ENCODE measurements at regions not wholly inside any gene's neighbourhood (a gene's known extent, or its start where the extent isn't known, plus 50 kb on each side); places are given as distances from the start of the nearest gene placed in this dataset.
"Not testable (repeated sequence)": the region's sequence is repeated elsewhere in the genome, so short reads cannot be mapped to it uniquely, and the experiment has no call there.

DNA sequence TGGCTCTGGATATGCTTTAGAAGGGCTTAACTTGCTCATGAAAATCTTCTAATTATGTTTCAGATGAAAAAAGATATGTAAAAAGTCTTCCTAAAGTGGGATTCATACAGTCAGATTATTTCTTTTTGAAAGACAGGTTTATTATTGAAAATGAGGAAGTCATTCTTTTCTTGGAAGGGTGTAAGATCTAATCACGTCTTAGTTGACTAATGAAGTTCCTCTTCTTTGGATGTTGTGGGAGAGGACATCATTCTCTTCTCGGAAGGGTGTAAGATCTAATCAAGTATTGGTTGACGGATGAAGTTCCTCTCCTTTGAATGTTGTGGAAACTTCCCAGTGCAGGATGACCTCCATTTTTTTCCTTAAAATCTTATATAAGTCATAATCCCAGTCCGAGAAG lies 74.9 kb downstream of the ALG10 start:
- no peak for DNase-seq (ENCODE audit: low read depth)

- DNase-seq (ENCODE audit: low read depth): no peak
These were observed 83.2 kb downstream of the ALG10 start for GRCh38 chr12:34105392-34105933.

- no peak for DNase-seq (ENCODE audit: low read depth)
These were observed 83.9 kb downstream of the ALG10 start for GRCh38 chr12:34106172-34106571.

- DNase-seq (ENCODE audit: low read depth): no peak
These were observed 84.7 kb downstream of the ALG10 start for GRCh38 chr12:34107016-34107415.

DNA sequence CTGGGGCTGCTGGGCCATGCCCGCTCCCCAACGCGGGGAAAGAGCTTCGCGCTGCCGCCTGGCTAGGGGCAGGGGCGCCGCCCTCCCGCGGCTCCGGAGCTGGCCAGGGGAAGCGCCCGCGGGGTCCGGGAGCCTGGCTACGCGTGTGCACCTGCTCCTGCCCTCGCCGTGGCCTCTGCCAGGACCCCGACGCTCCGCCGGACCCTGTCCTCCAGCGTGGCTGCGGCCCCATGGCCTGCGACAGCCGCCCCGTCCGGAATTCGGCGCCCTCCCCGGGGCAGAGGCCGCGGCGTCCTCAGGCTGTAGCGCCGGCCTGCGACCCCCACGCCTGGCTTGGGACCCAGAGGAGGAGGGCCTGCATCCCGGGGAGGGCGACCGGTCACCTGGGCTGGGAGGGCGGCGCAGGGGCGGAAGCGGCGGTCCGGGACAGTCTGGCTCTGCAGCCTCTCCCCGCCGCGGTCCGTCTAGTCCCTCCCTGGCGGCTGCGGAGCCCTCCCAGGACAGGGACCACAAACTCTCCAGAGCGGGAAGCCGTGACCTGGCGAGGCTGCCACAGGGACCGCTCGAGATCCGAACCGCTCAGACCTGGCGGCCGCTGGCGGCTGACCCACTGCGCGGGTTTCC lies 85.6 kb downstream of the ALG10 start:
- DNase-seq (ENCODE audit: low read depth): no peak

DNA sequence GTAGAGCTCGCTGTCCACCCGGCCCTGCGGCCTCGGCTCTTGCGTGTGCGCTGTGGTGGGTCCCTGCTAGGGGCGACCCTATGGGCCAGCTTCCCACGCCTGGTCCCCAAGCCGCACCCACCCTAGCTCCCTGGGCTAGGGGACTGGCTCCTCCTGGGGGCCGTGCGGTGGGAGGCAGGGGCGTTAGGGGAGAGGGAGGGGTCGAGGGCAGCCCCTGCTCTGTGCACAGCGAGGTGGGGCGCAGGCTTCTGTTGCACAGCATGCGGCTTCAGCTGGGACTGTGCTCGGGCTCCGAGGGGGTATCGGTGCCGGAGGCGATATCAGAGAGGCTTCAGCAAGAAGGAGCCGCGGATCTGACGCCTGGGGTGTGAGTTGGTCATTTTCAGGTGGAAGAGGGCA lies 86.1 kb downstream of the ALG10 start:
- no peak for DNase-seq (ENCODE audit: low read depth)

- DNase-seq (ENCODE audit: low read depth): no peak
These were observed 86.7 kb downstream of the ALG10 start for GRCh38 chr12:34108967-34109366.

GRCh38 chr12:34109390-34109789 lies 87.1 kb downstream of the ALG10 start:
- no peak for DNase-seq (ENCODE audit: low read depth)

GRCh38 chr12:34109909-34110531 lies 87.7 kb downstream of the ALG10 start:
- not testable (repeated sequence) for DNase-seq (ENCODE audit: low read depth)

DNA sequence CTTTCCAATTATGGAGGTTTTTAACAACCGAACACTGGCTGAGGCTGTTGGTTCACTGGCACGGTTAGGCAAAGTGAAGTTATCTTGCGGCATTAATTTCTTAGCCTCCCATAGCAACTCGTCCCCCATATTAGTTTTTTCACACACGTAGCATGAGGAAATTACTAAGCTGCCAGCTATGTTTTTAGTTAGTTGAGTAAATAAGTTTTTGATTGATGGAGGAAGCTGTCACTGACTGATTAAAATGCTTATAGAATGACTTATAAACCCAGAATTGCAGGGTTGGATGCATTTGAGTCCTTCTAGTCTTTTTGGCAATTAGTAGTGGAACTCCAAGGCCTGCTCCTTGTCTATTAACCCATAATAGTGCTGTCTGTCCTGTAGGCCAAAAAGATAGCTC lies 97.1 kb downstream of the ALG10 start:
- no peak for DNase-seq (ENCODE audit: low read depth)

DNA sequence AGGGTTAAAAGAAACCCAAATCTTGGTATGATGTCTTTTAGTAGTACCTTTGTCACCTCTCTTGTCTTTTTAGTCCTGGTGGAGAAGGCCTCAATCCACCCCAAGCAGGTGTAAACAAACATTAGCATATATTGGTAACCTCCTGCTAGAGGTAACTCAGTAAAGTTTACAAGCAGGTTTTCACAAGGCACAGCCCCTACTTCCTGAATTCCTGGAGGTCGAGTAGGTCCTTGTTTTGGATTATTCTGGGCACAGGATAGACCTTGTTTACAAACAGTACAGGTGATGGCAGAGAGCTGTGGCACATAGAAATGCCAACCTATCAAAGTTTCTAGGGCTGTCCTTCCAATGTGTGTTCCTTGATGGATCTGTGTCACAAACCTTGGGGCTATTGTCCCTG lies 99.1 kb downstream of the ALG10 start:
- no peak for DNase-seq (ENCODE audit: low read depth)

- peak; percentile 57 for DNase-seq (ENCODE audit: low read depth)
These were observed 100.8 kb downstream of the ALG10 start for GRCh38 chr12:34123092-34123491.

DNA sequence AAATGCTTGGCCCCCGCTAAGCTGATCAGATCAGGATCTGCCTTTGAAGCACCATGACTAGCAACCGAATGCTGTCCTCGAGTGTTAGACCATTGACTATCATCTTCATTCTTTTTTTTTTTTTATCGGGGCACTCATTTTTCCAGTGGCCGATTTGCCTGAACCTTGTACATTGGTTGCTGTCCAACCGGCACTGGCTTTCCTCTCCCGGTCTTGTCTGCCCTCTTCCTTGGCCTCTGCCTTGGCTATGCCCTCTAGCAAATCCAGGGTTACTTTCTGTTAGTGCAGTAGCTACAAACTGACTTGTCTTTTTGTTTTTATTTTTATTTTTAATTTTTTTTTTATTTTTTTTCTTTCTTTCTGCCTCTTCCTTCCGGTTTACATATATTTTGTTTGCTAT lies 102.3 kb downstream of the ALG10 start:
- DNase-seq (ENCODE audit: low read depth): no peak

DNA sequence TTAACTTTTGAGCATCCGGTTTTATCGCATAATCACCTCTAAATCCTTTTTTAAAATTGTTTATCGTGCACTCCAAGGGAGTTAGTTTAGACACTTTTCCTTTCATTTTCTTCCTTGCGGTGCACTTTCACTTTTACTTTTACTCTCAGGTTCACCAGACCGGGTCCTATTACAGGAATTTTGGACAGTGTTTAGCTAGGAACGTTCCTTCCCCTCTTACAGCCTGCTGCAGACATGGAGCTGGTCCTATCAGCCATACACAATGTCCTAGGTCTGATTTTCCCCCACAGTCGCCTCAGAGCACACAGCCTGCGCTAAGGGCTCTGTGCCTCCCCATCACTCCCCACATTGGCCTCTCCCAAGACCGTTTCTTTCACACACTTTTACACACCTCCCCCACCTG lies 103.9 kb downstream of the ALG10 start:
- no peak for DNase-seq (ENCODE audit: low read depth)

DNA sequence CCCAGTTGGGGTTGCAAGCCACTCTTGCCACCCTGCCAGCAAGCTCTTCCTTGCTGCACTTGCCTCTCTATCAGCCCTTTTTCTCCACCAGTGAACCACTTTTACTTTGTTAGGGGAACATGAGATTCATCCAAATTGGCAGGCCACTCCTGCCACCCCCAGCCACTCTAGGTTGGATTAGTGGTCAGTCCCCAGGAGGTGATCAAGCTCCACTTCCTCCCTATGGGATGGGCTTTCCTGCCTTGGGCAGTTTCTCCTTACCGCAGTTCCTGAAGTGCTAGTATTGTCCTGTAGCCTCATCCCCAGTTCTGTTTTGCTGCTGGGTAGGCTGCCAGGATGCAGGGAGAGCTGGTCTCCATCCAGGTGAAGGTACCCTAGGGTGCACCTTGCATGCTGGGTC lies 104.5 kb downstream of the ALG10 start:
- no peak for DNase-seq (ENCODE audit: low read depth)

DNA sequence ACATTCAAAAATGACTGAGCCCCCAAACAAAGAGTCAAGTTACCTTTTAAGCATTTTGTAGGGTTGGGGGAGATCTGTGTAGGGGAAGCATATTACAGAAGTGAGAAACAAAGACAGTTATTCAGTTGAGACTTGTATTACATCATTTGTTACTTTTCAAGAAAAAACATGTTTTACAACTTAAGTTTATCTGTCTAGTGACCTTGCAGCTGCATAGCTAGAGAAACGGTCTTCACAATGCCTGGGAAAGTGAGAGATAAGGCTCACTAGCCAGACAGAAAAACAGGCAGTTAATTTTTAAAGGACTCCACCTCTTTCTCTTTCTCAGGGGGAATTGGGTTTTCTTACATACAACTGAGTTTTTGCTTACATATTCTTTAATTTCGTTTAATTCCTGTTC lies 105.1 kb downstream of the ALG10 start:
- DNase-seq (ENCODE audit: low read depth): not testable (repeated sequence)

GRCh38 chr12:34142430-34142829 lies 120.1 kb downstream of the ALG10 start:
- no peak for DNase-seq (ENCODE audit: low read depth)

GRCh38 chr12:34151019-34151418 lies 128.7 kb downstream of the ALG10 start:
- no peak for DNase-seq (ENCODE audit: low read depth)

DNA sequence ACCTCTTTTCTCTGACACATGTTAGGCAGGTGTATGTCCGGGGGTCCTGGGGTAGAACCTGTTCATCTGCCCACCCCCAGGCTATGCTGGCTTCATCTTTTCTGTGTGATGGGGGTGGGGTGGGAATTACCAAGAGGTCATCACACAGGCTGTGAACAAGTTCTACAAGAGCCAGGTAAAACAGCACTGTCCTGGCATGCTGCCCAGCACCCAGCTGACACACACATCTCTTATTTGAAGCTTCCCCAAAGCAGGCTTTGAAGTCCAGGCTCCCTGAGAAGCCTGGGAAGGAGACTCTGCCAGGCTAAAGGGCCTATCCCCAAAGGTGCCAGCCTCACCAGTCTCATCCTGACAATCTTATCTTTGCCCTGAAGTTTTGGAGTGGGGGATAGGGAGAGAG lies 141.1 kb downstream of the ALG10 start:
- DNase-seq (ENCODE audit: low read depth): no peak

DNA sequence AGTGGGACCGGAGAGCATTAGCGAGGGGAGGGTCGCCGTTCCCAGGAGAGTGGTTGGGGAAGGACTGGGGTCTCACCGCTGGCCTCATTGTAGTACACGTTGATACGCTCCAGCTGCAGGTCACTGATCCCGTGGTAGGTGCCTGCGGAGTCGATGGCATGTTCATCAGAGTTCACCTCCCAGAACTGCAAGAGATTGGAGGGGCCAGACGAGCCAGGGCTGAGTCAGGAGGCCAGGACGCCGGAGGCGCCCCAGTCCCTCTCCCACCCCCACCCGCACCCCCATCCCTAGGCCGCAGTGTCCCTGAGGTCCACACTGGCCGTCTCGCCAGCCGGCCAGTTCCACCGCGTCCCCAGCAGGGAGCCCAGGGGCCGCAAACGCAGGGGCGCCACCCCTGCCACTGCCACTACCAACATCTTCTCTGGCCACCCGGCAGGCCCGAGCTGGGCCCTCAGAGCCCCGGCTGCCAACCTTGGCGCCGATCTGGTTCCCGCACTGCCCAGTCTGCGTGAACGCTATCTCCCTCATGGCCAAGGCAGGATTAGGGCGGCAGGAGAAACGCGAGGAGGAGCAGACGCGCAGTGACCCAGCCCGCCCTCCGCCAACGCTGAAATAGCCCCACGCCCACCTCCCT lies 144.2 kb downstream of the ALG10 start:
- DNase-seq (ENCODE audit: low read depth): no peak

DNA sequence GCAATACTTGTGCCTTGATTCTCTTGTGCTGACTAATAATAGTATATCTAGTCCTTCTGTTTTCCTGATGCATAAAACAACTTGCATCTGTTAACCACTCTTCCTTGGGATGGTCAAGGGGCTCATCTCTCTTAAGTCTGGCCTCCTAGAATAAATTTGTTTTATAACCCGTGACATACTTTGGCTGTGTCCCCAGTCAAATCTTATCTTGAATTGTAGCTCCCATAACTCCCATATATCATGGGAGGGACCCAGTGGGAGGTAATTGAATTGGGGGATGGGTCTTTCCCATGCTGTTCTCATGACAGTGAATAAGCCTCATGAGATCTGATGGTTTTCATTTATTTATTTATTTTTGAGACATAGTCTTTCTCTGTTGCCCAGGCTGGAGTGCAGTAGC lies 146.2 kb downstream of the ALG10 start:
- not testable (repeated sequence) for DNase-seq (ENCODE audit: low read depth)

GRCh38 chr12:34186492-34186891 lies 164.2 kb downstream of the ALG10 start:
- DNase-seq (ENCODE audit: low read depth): no peak

GRCh38 chr12:34188974-34189373 lies 166.7 kb downstream of the ALG10 start:
- no peak for DNase-seq (ENCODE audit: low read depth)

Data from EH (cell line).